Type B pancreatic cell (in vitro differentiated cells): ENCODE measurements at regions not wholly inside any gene's neighbourhood (a gene's known extent, or its start where the extent isn't known, plus 50 kb on each side); places are given as distances from the start of the nearest gene placed in this dataset.

Source experiments
- DNase-seq: peaks from one replicate; pipeline ENCODE4 v3.0.0; 2021; ENCODE audit warnings: mixed read lengths; ENCODE audit not compliant: unreplicated experiment; ENCODE audit errors: extremely low spot score
- H3K27ac Mint-ChIP-seq: 2 replicates; pipeline ENCODE4 v1.8.0; 2021; ENCODE audit warnings: mild to moderate bottlenecking, mixed read lengths
- H3K27me3 Mint-ChIP-seq: 2 replicates; pipeline ENCODE4 v1.8.0; 2021; ENCODE audit warnings: mixed read lengths
- H3K36me3 Mint-ChIP-seq: 2 replicates; pipeline ENCODE4 v1.8.0; 2021; ENCODE audit warnings: mixed read lengths
- H3K4me1 Mint-ChIP-seq: one replicate; pipeline ENCODE4 v1.8.0; 2021; ENCODE audit warnings: mixed read lengths; ENCODE audit not compliant: unreplicated experiment
- H3K4me3 Mint-ChIP-seq: 2 replicates; pipeline ENCODE4 v1.8.0; 2021; ENCODE audit warnings: mild to moderate bottlenecking, mixed read lengths
- H3K9me3 Mint-ChIP-seq: 2 replicates; pipeline ENCODE4 v1.8.0; 2021; ENCODE audit warnings: mixed read lengths
- microRNA-seq: library from miRNA; unstranded; fragments of <30 nt; microRNA quantifications from one replicate; pipeline ENCODE4, GENCODE V29; 2020
- TF ChIP-seq, protein P1 (sequence below): fragments of 200-600 bp; sonication (generic); conservative IDR thresholded peaks from 2 replicates; pipeline ENCODE4 v1.5.0; 2021; ENCODE audit warnings: antibody characterized with exemption, mild to moderate bottlenecking

DNA sequence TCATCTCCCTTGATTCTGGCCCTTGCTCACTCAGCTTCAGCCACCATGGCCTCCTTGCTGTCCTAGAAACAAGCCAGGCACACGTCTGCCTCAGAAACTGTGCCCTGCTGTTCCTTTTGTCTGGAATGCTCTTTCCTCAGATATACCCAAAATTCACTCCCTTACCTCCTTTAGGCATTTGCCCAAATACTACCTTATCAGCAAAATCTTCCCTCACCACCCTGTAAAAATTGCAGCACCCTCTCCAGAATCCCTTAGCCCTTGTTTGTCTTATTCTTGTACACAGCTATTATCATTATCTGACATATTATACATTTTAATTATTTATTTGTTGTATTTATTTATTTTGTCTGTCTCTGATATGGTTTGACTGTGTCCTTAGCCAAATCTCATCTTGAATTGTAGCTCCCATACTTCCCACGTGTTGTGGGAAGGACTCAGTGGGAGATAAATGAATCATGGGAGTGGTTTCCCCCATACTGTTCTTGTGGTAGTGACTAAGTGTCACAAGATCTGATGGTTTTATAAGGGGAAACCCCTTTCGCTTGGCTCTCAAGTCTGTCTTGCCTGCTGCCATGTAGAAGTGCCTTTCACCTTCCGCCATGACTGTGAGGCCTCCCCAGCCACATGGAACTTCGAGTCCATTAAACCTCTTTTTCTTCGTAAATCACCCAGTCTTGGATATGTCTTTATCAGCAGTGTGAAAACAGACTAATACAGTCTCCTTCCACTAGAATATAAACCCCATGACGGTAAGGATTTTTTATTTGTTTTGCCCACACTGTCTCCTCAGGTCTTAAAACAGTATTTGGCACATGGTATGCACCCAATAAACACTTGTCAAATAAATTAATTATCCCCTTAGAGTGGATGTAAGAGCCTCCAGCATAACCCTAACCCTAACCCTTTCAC, 60.0 kb upstream of the STT3B start:
- Mint-ChIP-seq H3K4me3 (no peak overlapping the region), H3K27ac (no peak overlapping the region), H3K4me1 (peaks cover 8% of the 10 kb centered on the region), H3K36me3 (no peaks in the 10 kb centered on the region), H3K27me3 (no peaks in the 10 kb centered on the region), H3K9me3 (peaks cover 7% of the 10 kb centered on the region)
- DNase-seq, result no peak
- TF ChIP-seq, protein P1, sequence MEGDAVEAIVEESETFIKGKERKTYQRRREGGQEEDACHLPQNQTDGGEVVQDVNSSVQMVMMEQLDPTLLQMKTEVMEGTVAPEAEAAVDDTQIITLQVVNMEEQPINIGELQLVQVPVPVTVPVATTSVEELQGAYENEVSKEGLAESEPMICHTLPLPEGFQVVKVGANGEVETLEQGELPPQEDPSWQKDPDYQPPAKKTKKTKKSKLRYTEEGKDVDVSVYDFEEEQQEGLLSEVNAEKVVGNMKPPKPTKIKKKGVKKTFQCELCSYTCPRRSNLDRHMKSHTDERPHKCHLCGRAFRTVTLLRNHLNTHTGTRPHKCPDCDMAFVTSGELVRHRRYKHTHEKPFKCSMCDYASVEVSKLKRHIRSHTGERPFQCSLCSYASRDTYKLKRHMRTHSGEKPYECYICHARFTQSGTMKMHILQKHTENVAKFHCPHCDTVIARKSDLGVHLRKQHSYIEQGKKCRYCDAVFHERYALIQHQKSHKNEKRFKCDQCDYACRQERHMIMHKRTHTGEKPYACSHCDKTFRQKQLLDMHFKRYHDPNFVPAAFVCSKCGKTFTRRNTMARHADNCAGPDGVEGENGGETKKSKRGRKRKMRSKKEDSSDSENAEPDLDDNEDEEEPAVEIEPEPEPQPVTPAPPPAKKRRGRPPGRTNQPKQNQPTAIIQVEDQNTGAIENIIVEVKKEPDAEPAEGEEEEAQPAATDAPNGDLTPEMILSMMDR, result no peak

DNA sequence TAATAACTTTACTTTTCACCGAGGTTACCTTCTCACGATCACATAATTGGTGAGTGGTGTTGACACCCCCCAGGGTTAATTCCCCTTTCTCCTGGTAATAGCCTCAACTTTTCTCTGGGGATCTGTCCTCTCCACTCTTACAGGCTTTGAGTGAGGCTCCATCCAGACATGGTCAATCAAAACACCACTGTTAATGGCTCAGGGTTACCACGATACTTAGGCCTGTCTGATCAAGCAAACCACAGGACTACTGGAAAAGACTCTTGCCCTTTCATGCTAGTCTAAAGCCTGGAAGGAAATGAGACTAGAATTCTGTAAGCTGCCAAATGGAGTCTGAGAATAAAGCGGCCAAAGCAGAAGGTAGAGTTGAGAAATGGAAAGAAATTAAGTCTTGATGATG, 56.5 kb upstream of the STT3B start:
- peaks cover 14% of the 10 kb centered on the region for H3K9me3 Mint-ChIP-seq
- no peak for DNase-seq
- TF ChIP-seq, protein P1, result no peak
- no peak overlapping the region for H3K4me3 Mint-ChIP-seq
- no peaks in the 10 kb centered on the region for H3K27me3 Mint-ChIP-seq
- no peaks in the 10 kb centered on the region for H3K36me3 Mint-ChIP-seq
- peaks cover 12% of the 10 kb centered on the region for H3K4me1 Mint-ChIP-seq
- no peak overlapping the region for H3K27ac Mint-ChIP-seq

DNA sequence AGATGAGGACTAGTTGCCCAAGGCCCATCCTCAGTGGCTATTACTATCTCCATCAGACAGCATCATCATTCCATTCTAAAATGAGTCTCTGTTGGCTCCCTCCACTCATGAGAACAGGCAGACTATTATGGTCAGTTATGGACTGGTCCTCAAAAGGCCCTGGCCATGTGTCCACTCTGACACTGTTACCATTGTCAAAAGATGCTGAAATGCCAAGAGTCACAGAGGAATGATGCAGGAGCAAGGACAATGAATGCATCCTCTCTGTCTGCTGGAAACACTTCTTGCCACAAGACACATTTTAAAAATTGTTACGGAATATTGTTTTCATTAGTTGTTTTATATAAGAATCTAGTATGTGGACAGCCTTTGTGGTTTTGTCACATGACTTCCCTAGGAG, 53.3 kb upstream of the STT3B start:
- no peaks in the 10 kb centered on the region for H3K36me3 Mint-ChIP-seq
- DNase-seq, result no peak
- H3K4me3 Mint-ChIP-seq, result no peak overlapping the region
- no peak overlapping the region for H3K27ac Mint-ChIP-seq
- TF ChIP-seq, protein P1, result no peak
- peaks cover 6% of the 10 kb centered on the region for H3K9me3 Mint-ChIP-seq
- no peaks in the 10 kb centered on the region for H3K27me3 Mint-ChIP-seq
- H3K4me1 Mint-ChIP-seq, result peaks cover 11% of the 10 kb centered on the region

DNA sequence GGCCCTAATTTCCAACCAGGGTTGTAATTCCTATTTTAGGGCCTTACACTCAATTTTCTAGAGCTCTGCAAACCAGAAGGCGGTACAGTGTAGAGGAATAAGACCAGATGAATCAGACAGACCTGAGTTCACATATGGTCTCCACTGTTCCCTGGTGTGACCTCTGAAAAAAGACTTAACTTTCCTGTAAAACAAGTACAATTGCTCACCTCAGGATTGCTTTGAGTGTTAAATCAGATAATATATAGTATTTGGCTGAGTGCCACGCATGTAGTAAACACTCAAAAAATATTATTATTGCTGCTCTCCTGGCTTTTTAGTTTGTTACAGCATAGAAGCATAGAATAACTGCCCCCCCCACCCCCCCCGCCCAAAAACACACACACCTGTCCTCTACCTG, 51.0 kb upstream of the STT3B start:
- H3K9me3 Mint-ChIP-seq, result peaks cover 6% of the 10 kb centered on the region
- no peak overlapping the region for H3K4me3 Mint-ChIP-seq
- no peaks in the 10 kb centered on the region for H3K36me3 Mint-ChIP-seq
- no peaks in the 10 kb centered on the region for H3K27me3 Mint-ChIP-seq
- TF ChIP-seq, protein P1, result no peak
- no peak overlapping the region for H3K27ac Mint-ChIP-seq
- no peak for DNase-seq
- peaks cover 16% of the 10 kb centered on the region for H3K4me1 Mint-ChIP-seq

DNA sequence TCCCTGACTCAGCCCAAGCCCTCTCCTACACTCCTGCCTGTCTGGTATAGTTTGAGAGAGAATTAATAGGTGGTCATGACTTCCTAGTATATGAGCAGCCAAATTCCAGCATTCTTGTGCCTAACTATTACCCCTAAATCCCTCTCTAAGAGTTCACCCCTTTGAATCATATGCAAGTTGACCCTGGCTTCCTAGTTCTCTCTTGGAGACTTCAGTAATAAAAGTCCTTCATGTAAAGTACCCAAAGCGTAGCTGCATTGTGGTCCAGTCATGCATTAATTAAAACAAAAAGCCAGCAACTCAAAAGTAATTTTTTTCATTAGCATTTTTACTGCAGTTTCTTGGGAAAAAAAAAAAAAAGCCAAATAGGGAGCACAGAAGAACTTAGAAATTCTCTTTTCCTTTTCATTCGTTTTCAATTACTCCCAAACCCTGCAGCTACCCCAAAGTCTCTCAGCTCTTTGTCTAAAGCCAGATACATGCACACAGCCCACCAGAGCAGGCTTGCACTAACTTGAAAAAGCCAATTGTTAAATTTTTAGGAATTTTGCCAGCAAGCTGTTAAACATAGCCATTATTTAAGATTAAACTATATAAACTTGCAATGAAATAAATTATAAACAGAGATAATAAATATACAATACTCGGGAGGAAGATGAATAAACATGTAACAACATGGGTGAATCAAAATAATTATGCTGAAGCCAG, 50.1 kb upstream of the STT3B start:
- Mint-ChIP-seq H3K36me3 (no peaks in the 10 kb centered on the region), H3K27ac (peak overlapping the region; percentile 27), H3K9me3 (peaks cover 6% of the 10 kb centered on the region), H3K27me3 (no peaks in the 10 kb centered on the region), H3K4me3 (peak overlapping the region; percentile 48), H3K4me1 (peaks cover 17% of the 10 kb centered on the region)
- DNase-seq, result no peak
- TF ChIP-seq, protein P1, result no peak

Small RNAs in the stretch of these regions (microRNA-seq; reads per million reads assigned to microRNA genes)
- gene MIR466, result 126 reads per million, percentile 65 among the genes with 10 or more reads in this experiment
